OCI-LY3 (cell line): ENCODE measurements at regions not wholly inside any gene's neighbourhood (a gene's known extent, or its start where the extent isn't known, plus 50 kb on each side); places are given as distances from the start of the nearest gene placed in this dataset.

Experiments
- EZH2phosphoT487 ChIP-seq: fragments of 200-600 bp; shearing (Covaris generic); IDR thresholded peaks from 2 replicates; pipeline ENCODE4 v1.6.1; 2018; ENCODE audit warnings: antibody characterized with exemption, mixed run types, low read depth
- TF ChIP-seq, protein P1 (sequence below): fragments of 200-600, 300-600 bp; sonication (generic); IDR thresholded peaks from 2 replicates; pipeline ENCODE4 v1.5.1; 2014; ENCODE audit warnings: antibody characterized with exemption, low read length, low read depth

DNA sequence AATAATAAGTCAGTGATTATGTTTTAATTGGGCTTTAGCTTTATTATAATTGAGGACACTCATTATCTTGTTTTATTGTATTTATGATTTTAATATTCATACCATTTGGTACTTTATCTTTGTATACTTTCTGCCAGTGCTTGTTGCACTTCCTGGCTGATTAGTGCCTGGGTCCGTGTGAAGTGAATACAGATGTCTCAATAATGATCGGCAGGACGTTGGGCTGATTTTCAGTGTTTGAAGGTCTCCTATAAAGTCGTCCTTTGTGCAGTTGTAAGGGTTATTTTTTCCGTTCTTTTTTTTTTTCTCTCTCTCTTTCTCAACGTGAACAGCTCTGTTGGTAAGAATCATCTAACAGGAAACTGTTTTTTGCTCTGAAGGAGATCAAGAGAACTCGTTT, 450.0 kb upstream of the POU3F2 start:
- TF ChIP-seq, protein P1, sequence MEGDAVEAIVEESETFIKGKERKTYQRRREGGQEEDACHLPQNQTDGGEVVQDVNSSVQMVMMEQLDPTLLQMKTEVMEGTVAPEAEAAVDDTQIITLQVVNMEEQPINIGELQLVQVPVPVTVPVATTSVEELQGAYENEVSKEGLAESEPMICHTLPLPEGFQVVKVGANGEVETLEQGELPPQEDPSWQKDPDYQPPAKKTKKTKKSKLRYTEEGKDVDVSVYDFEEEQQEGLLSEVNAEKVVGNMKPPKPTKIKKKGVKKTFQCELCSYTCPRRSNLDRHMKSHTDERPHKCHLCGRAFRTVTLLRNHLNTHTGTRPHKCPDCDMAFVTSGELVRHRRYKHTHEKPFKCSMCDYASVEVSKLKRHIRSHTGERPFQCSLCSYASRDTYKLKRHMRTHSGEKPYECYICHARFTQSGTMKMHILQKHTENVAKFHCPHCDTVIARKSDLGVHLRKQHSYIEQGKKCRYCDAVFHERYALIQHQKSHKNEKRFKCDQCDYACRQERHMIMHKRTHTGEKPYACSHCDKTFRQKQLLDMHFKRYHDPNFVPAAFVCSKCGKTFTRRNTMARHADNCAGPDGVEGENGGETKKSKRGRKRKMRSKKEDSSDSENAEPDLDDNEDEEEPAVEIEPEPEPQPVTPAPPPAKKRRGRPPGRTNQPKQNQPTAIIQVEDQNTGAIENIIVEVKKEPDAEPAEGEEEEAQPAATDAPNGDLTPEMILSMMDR: no peak
- TF ChIP-seq EZH2phosphoT487: no peak
